ENCODE measurements at regions not wholly inside any gene's neighbourhood (a gene's known extent, or its start where the extent isn't known, plus 50 kb on each side); places are given as distances from the start of the nearest gene placed in this dataset.

DNA sequence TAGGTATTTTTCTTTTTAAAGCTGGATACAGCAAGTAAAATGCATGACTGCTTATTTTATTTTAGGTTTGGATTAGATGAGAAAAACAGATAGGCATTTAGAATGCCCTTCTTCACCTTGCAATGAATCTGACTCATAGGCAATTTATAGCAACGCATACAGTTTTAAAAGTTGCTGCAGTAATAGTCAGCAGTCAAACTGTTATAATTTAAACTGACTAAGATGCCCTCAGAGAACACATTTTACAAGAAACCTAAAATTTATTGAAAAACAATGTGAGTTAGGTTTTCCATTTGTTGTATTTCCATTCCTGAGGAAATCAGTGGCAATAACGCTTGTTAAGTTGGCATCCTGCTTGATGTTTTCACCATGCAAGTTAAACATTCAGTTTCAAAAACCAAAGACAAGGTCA, 1128.2 kb upstream of the PCDH9 start:
- no peak for TF ChIP-seq POLR2A (IDR thresholded peaks at IDR 0.05; ENCODE audit: extremely low read depth, insufficient read length)
- TF ChIP-seq, protein P1, sequence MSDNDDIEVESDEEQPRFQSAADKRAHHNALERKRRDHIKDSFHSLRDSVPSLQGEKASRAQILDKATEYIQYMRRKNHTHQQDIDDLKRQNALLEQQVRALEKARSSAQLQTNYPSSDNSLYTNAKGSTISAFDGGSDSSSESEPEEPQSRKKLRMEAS (IDR thresholded peaks at IDR 0.05; ENCODE audit: low read depth, low read length), result no peak
- TF ChIP-seq, protein P2, sequence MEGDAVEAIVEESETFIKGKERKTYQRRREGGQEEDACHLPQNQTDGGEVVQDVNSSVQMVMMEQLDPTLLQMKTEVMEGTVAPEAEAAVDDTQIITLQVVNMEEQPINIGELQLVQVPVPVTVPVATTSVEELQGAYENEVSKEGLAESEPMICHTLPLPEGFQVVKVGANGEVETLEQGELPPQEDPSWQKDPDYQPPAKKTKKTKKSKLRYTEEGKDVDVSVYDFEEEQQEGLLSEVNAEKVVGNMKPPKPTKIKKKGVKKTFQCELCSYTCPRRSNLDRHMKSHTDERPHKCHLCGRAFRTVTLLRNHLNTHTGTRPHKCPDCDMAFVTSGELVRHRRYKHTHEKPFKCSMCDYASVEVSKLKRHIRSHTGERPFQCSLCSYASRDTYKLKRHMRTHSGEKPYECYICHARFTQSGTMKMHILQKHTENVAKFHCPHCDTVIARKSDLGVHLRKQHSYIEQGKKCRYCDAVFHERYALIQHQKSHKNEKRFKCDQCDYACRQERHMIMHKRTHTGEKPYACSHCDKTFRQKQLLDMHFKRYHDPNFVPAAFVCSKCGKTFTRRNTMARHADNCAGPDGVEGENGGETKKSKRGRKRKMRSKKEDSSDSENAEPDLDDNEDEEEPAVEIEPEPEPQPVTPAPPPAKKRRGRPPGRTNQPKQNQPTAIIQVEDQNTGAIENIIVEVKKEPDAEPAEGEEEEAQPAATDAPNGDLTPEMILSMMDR (IDR thresholded peaks at IDR 0.05; ENCODE audit: low read depth, low read length), result no peak
